LNCaP clone FGC (cell line): ENCODE measurements at regions not wholly inside any gene's neighbourhood (a gene's known extent, or its start where the extent isn't known, plus 50 kb on each side); places are given as distances from the start of the nearest gene placed in this dataset.

Experiments used
- DNase-seq: peaks from one replicate; pipeline ENCODE4 v3.0.0-alpha.2; 2011; ENCODE audit warnings: low read depth
- H3K4me3 ChIP-seq: 2 replicates; pipeline ENCODE4 v1.5.1; 2011; ENCODE audit warnings: mild to moderate bottlenecking, low read depth, low read length, control low read depth
- TF ChIP-seq, protein P1 (sequence below): IDR thresholded peaks from 2 replicates; pipeline ENCODE4 v1.5.1; 2012; ENCODE audit warnings: mild to moderate bottlenecking; ENCODE audit not compliant: control insufficient read depth, insufficient read depth; ENCODE audit errors: extremely low read depth

DNA sequence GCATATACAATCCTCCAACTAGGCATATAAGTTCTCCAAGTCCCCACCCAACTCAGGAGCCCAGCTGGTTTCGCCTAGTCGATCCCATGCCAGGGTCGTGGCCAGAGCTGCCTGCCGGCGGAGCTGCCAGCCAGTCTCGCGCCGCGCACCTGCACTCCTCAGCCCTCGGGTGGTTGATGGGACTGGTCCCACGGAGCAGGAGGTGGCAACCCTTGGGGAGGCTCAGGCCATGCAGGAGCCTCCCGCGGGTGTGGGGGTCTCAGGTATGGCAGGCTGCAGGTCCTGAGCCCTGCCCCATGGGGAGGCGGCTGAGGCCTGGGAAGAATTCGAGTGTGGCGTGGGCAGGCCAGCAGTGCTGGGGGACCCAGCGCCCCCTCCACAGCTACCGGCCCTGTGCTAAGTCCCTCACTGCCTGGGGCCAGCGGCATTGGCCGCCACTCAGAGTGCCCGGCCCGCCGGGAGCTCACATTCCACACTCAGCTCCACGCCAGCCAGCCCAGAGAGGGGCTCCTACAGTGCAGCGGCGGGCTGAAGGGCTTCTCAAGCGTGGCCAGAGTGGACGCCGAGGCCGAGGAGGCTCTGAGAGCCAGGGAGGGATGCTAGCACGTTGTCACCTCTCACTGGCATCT, 1086.4 kb upstream of the PCDH10 start:
- no peak for DNase-seq
- no peak overlapping the region for H3K4me3 ChIP-seq
- TF ChIP-seq, protein P1, sequence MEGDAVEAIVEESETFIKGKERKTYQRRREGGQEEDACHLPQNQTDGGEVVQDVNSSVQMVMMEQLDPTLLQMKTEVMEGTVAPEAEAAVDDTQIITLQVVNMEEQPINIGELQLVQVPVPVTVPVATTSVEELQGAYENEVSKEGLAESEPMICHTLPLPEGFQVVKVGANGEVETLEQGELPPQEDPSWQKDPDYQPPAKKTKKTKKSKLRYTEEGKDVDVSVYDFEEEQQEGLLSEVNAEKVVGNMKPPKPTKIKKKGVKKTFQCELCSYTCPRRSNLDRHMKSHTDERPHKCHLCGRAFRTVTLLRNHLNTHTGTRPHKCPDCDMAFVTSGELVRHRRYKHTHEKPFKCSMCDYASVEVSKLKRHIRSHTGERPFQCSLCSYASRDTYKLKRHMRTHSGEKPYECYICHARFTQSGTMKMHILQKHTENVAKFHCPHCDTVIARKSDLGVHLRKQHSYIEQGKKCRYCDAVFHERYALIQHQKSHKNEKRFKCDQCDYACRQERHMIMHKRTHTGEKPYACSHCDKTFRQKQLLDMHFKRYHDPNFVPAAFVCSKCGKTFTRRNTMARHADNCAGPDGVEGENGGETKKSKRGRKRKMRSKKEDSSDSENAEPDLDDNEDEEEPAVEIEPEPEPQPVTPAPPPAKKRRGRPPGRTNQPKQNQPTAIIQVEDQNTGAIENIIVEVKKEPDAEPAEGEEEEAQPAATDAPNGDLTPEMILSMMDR: no peak

DNA sequence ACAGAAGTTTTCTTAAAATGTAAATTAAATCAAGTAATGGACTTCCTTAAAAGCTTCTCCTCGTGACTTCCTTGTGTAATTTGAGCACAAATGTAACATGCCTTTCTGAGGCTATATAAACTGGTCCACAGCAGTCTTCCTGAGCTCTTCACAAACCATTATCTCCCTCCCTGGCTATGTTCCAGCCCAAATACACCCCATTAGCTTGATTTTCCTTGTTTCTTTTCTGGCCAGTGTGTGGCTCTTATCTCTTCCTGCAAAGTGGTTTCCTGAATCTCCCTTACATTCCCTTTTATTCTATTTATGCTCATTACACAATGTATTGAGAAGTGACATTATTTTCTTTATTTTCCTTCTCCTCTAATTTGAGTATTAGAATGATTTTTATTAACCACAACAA, 1085.3 kb upstream of the PCDH10 start:
- no peak for DNase-seq
- H3K4me3 ChIP-seq: no peak overlapping the region
- TF ChIP-seq, protein P1: no peak

DNA sequence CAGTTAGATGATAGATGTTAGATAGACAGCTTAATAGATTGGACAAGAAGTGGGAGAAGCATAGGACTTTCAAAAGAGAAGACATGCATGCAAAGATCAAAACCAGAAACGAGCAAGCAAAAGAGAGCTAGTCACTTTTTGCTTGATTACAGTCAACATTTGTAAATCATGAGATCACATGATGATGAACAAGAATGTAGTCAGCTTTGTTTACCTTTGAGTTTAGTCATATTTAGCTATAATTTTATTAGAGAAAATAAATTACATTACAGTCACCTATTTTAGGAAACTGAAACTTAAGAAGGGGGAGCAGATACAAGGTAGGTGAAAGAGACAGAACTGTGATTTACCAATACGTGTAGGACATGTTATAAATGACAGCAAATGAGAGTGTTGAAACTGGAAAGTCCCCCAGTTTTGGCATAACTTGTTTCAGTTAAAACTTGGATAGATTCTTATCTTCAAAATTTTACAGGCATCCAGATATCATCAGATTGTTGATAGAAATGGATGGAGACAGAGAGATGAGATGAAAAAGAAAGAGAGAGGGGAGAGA, 1083.1 kb upstream of the PCDH10 start:
- no peak for DNase-seq
- no peak overlapping the region for H3K4me3 ChIP-seq
- TF ChIP-seq, protein P1: no peak

DNA sequence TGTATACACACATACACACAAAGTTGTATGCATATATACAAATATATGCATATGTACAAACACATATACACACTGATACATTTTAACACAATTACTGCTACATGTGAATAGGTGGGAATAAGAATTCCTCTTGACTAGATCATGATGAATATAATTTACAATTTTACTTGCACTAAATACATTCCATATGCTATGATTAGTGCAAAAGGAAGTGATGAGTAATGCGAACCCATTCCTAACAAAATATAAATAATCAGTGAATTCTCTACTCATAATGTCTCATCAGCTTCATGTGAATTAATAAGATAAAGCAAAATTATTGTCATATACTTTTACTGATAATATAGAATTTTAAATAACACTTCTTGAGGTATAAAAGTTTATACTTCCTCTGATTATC, 1077.3 kb upstream of the PCDH10 start:
- no peak for DNase-seq
- TF ChIP-seq, protein P1: no peak
- H3K4me3 ChIP-seq: no peak overlapping the region

DNA sequence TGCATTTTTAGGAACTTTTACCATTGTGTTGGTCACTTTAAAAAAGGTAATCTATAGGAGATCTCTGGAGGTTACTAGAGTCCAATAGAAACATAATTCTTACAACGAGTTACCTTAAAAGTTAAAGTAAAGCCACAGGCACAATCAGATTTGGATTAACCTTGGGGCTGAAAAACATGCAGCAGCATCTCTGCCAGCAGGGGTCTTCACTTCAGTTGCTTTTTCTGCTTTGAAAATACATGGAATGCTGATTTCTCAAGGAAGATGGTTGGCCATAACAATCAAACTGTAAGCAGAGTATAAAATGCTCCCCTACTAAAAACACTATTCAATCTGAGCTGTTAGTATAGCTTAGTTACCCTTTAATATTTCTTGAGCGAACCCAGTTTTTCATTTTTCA, 1072.3 kb upstream of the PCDH10 start:
- DNase-seq: no peak
- TF ChIP-seq, protein P1: 0 out of 2 replicates have a peak, but pooled peaks have one; percentile 0

DNA sequence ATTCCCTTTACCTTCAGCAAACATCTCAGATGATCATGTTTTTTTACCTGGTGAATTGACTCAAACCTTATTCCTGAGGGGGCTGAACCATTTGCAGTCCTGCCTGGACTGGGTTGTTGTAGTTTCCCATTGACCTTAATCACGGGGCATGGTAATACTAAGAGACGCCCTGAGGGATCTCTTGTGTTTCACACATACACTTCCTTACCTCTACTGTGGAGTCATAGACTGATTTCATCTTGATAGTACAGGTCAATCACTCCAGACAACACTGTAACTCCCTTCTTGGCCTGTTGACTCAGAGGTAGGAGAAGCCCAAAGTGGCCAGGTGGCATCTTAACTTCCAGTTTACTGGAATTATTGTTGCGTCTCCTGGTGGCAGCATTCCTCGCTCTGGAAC, 1064.0 kb upstream of the PCDH10 start:
- TF ChIP-seq, protein P1: no peak
- H3K4me3 ChIP-seq: no peak overlapping the region
- DNase-seq: no peak

More for the DNA sequence above, 1072.3 kb upstream of the PCDH10 start:
- H3K4me3 ChIP-seq: no peak overlapping the region

DNA sequence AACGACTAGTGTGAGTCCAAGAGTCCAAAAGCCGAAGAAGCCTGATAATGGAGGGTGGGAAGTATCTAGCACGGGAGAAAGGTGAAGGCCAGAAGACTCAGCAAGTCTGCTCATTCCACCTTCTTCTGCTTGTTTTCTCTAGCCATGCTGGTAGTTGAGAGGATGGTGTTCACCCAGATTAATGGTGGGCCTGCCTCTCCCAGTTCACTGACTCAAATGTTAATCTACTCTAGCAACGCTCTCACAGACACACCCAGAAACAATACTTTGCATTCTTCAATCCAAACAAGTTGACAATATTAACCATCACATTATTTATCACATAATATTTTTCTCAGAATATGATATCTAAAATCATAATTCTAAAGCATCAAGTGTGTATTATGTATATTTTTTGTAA, 1055.1 kb upstream of the PCDH10 start:
- TF ChIP-seq, protein P1: no peak
- H3K4me3 ChIP-seq: no peak overlapping the region
- DNase-seq: no peak
